HepG2 (cell line): ENCODE measurements at regions not wholly inside any gene's neighbourhood (a gene's known extent, or its start where the extent isn't known, plus 50 kb on each side); places are given as distances from the start of the nearest gene placed in this dataset.

Experiments used
- CCAR2 ChIP-seq: fragments of 200-400 bp; formaldehyde crosslinking; optimal IDR thresholded peaks from 2 replicates; pipeline ENCODE3; 2018; ENCODE audit warnings: low read depth, mild to moderate bottlenecking, low read length, moderate library complexity
- HDAC2 ChIP-seq: sonication (generic); formaldehyde crosslinking; IDR thresholded peaks from 2 replicates; pipeline ENCODE4 v1.4.0; 2020; ENCODE audit warnings: missing genetic modification reagents
- KAT8 ChIP-seq: IDR thresholded peaks from 2 replicates; pipeline ENCODE4 v1.6.1; 2016; ENCODE audit warnings: missing genetic modification reagents, missing compliant biosample characterization
- MAF1 ChIP-seq: sonication (generic); formaldehyde crosslinking; IDR thresholded peaks from 2 replicates; pipeline ENCODE4 v1.5.0; 2020; ENCODE audit warnings: missing genetic modification reagents, borderline replicate concordance
- MIXL1 ChIP-seq: IDR thresholded peaks from 2 replicates; pipeline ENCODE4 v1.6.1; 2016
- MYC ChIP-seq: sonication (generic); formaldehyde crosslinking; IDR thresholded peaks from 2 replicates; pipeline ENCODE4 v1.9.0; 2021; ENCODE audit warnings: missing genetic modification reagents, borderline replicate concordance
- NCOA1 ChIP-seq: sonication (generic); formaldehyde crosslinking; IDR thresholded peaks from 2 replicates; pipeline ENCODE4 v1.9.0; 2021; ENCODE audit warnings: missing genetic modification reagents
- NCOA2 ChIP-seq: sonication (generic); formaldehyde crosslinking; IDR thresholded peaks from 2 replicates; pipeline ENCODE4 v1.8.0; 2022; ENCODE audit warnings: inconsistent platforms
- SAFB2 ChIP-seq: sonication (generic); formaldehyde crosslinking; IDR thresholded peaks from 2 replicates; pipeline ENCODE4 v1.5.1; 2020; ENCODE audit warnings: missing genetic modification reagents, low read depth, mild to moderate bottlenecking, borderline replicate concordance
- SIX1 ChIP-seq: sonication (generic); formaldehyde crosslinking; IDR thresholded peaks from 2 replicates; pipeline ENCODE4 v1.4.0; 2020; ENCODE audit warnings: missing genetic modification reagents, borderline replicate concordance
- TAF15 ChIP-seq: fragments of 200-400 bp; formaldehyde crosslinking; IDR thresholded peaks from one replicate; pipeline ENCODE4 v1.6.1; 2018; ENCODE audit warnings: mild to moderate bottlenecking, low read depth, low read length; ENCODE audit not compliant: poor library complexity, severe bottlenecking
- TCF7L2 ChIP-seq: IDR thresholded peaks from 2 replicates; pipeline ENCODE4 v1.6.1; 2011; ENCODE audit warnings: mild to moderate bottlenecking, low read depth, low read length, moderate library complexity
- TEAD2 ChIP-seq: sonication (generic); formaldehyde crosslinking; IDR thresholded peaks from 2 replicates; pipeline ENCODE4 v1.9.0; 2021; ENCODE audit warnings: missing genetic modification reagents
- ZFX ChIP-seq: sonication (generic); formaldehyde crosslinking; IDR thresholded peaks from 2 replicates; pipeline ENCODE4 v1.4.0; 2020; ENCODE audit warnings: mild to moderate bottlenecking, low read depth, missing genetic modification reagents, moderate library complexity
- ZNF282 ChIP-seq: fragments of 450-650 bp; IDR thresholded peaks from 2 replicates; pipeline ENCODE4 v1.6.1; 2018; ENCODE audit not compliant: partially characterized antibody
- ZNF616 ChIP-seq: sonication (generic); formaldehyde crosslinking; IDR thresholded peaks from 2 replicates; pipeline ENCODE4 v1.5.0; 2020; ENCODE audit warnings: low read depth, mild to moderate bottlenecking, missing genetic modification reagents
- ZNF766 ChIP-seq: sonication (generic); formaldehyde crosslinking; IDR thresholded peaks from 2 replicates; pipeline ENCODE4 v1.5.0; 2020; ENCODE audit warnings: missing genetic modification reagents, borderline replicate concordance
- ZSCAN21 ChIP-seq: sonication (generic); formaldehyde crosslinking; IDR thresholded peaks from 2 replicates; pipeline ENCODE4 v1.8.0; 2022; ENCODE audit warnings: mild to moderate bottlenecking, missing genetic modification reagents, moderate library complexity, borderline replicate concordance
- ZSCAN31 ChIP-seq: sonication (generic); formaldehyde crosslinking; IDR thresholded peaks from 2 replicates; pipeline ENCODE4 v1.5.0; 2020; ENCODE audit warnings: low read depth, mild to moderate bottlenecking, missing genetic modification reagents
- TF ChIP-seq, protein P1 (sequence below): sonication (generic); formaldehyde crosslinking; IDR thresholded peaks from 2 replicates; pipeline ENCODE4 v1.9.0; 2021; ENCODE audit warnings: missing genetic modification reagents, borderline replicate concordance
- TF ChIP-seq, protein P2 (sequence below): sonication (generic); formaldehyde crosslinking; conservative IDR thresholded peaks from 2 replicates; pipeline ENCODE4 v1.4.0; 2020; ENCODE audit warnings: missing genetic modification reagents

DNA sequence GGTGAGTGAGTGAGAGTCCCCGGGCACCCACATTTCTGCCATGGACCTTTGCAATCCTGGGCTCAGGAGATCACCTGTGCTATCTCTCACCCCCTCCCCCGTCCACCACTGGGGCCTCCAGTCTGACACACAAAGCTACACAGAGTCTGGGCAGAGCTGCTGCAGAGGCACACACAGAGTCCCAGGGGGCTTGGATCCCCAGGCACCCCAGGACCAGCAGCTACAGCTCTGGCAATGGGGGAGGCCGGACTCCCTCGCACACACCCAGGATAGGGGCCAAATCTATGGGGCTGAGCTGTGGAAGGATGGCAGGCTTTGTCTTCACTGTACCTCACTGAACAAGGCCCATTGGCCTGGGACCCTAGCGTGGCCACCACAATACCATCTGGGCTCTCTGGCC, 328.8 kb downstream of the MAN2A1 start (continued):
- TF ChIP-seq SIX1 = no peak
- TF ChIP-seq ZSCAN21 (CRISPR knock-in tag) = no peak
- TF ChIP-seq, protein P1, sequence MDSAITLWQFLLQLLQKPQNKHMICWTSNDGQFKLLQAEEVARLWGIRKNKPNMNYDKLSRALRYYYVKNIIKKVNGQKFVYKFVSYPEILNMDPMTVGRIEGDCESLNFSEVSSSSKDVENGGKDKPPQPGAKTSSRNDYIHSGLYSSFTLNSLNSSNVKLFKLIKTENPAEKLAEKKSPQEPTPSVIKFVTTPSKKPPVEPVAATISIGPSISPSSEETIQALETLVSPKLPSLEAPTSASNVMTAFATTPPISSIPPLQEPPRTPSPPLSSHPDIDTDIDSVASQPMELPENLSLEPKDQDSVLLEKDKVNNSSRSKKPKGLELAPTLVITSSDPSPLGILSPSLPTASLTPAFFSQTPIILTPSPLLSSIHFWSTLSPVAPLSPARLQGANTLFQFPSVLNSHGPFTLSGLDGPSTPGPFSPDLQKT = no peak
- TF ChIP-seq MAF1 (CRISPR knock-in tag) = no peak
- TF ChIP-seq TAF15 = no peak
- TF ChIP-seq NCOA1 = no peak
- TF ChIP-seq ZNF616 (CRISPR knock-in tag) = no peak
- no peak for TF ChIP-seq ZNF766 (CRISPR knock-in tag)
- no peak for TF ChIP-seq ZNF282
- no peak for TF ChIP-seq HDAC2
- no peak for TF ChIP-seq MIXL1 (CRISPR knock-in tag)
- no peak for TF ChIP-seq CCAR2
- TF ChIP-seq TEAD2 = no peak
- TF ChIP-seq SAFB2 (CRISPR knock-in tag) = no peak
- TF ChIP-seq ZSCAN31 (CRISPR knock-in tag) = no peak
- no peak for TF ChIP-seq MYC
- TF ChIP-seq, protein P2, sequence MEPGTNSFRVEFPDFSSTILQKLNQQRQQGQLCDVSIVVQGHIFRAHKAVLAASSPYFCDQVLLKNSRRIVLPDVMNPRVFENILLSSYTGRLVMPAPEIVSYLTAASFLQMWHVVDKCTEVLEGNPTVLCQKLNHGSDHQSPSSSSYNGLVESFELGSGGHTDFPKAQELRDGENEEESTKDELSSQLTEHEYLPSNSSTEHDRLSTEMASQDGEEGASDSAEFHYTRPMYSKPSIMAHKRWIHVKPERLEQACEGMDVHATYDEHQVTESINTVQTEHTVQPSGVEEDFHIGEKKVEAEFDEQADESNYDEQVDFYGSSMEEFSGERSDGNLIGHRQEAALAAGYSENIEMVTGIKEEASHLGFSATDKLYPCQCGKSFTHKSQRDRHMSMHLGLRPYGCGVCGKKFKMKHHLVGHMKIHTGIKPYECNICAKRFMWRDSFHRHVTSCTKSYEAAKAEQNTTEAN (CRISPR knock-in tag) = no peak
- TF ChIP-seq ZFX (CRISPR knock-in tag) = no peak
- TF ChIP-seq NCOA2 (CRISPR knock-in tag) = no peak
- no peak for TF ChIP-seq KAT8 (CRISPR knock-in tag)
- TF ChIP-seq TCF7L2 = no peak
